ENCODE measurements at regions not wholly inside any gene's neighbourhood (a gene's known extent, or its start where the extent isn't known, plus 50 kb on each side); places are given as distances from the start of the nearest gene placed in this dataset.
"Not testable (repeated sequence)": the region's sequence is repeated elsewhere in the genome, so short reads cannot be mapped to it uniquely, and the experiment has no call there.

- no peak for DNase-seq (ENCODE audit: low spot score)
- no peak for ATAC-seq
Measured at GRCh38 chr14:101616202-101616601, 54.9 kb downstream of the DIO3 start.

- peak; percentile 31 for DNase-seq (ENCODE audit: low spot score)
- ATAC-seq, result no peak
Measured at GRCh38 chr14:101619484-101619883, 58.2 kb downstream of the DIO3 start.

- ATAC-seq (no peak), DNase-seq (ENCODE audit: low spot score) (peak; percentile 37)
Measured at GRCh38 chr14:101620031-101620788, 58.9 kb downstream of the DIO3 start.

- ATAC-seq, result no peak
- DNase-seq (ENCODE audit: low spot score), result peak; percentile 35
Measured at GRCh38 chr14:101620821-101621785, 59.8 kb downstream of the DIO3 start.

GRCh38 chr14:101622251-101623076 lies 61.2 kb downstream of the DIO3 start:
- DNase-seq (ENCODE audit: low spot score), result peak; percentile 33
- ATAC-seq, result no peak

- DNase-seq (ENCODE audit: low spot score), result no peak
- no peak for ATAC-seq
Measured at GRCh38 chr14:101623077-101623372, 61.7 kb downstream of the DIO3 start.

- ATAC-seq, result no peak
- DNase-seq (ENCODE audit: low spot score), result peak; percentile 35
Measured at GRCh38 chr14:101623685-101624444, 62.6 kb downstream of the DIO3 start.

- DNase-seq (ENCODE audit: low spot score) (no peak), ATAC-seq (no peak)
Measured at GRCh38 chr14:101624536-101624935, 63.2 kb downstream of the DIO3 start.

- DNase-seq (ENCODE audit: low spot score), result no peak
- no peak for ATAC-seq
Measured at GRCh38 chr14:101625336-101626097, 64.2 kb downstream of the DIO3 start.

- ATAC-seq, result no peak
- DNase-seq (ENCODE audit: low spot score), result no peak
Measured at GRCh38 chr14:101626331-101626730, 65.0 kb downstream of the DIO3 start.

- DNase-seq (ENCODE audit: low spot score), result no peak
Measured at GRCh38 chr14:101627915-101628262, 66.6 kb downstream of the DIO3 start.

GRCh38 chr14:101628471-101628966 lies 67.2 kb downstream of the DIO3 start:
- ATAC-seq, result peak; percentile 99

More at GRCh38 chr14:101627915-101628262, 66.6 kb downstream of the DIO3 start:
- ATAC-seq, result no peak

GRCh38 chr14:101628975-101629374 lies 67.7 kb downstream of the DIO3 start:
- no peak for ATAC-seq
- DNase-seq (ENCODE audit: low spot score), result peak; percentile 42

More at GRCh38 chr14:101628471-101628966, 67.2 kb downstream of the DIO3 start:
- peak; percentile 77 for DNase-seq (ENCODE audit: low spot score)

- ATAC-seq, result no peak
Measured at GRCh38 chr14:101630056-101630965, 69.0 kb downstream of the DIO3 start.

GRCh38 chr14:101631199-101631598 lies 69.9 kb downstream of the DIO3 start:
- ATAC-seq, result no peak

More at GRCh38 chr14:101630056-101630965, 69.0 kb downstream of the DIO3 start:
- DNase-seq (ENCODE audit: low spot score), result peak; percentile 30

GRCh38 chr14:101631970-101632369 lies 70.7 kb downstream of the DIO3 start:
- peak; percentile 31 for DNase-seq (ENCODE audit: low spot score)
- not testable (repeated sequence) for ATAC-seq

More at GRCh38 chr14:101631199-101631598, 69.9 kb downstream of the DIO3 start:
- DNase-seq (ENCODE audit: low spot score), result no peak

GRCh38 chr14:101632520-101632919 lies 71.2 kb downstream of the DIO3 start:
- no peak for DNase-seq (ENCODE audit: low spot score)
- ATAC-seq, result no peak

GRCh38 chr14:101633276-101633675 lies 72.0 kb downstream of the DIO3 start:
- DNase-seq (ENCODE audit: low spot score) (no peak), ATAC-seq (no peak)

Measured in left lobe of liver (tissue), 2 donors.